IMR-90 (cell line): ENCODE measurements at regions not wholly inside any gene's neighbourhood (a gene's known extent, or its start where the extent isn't known, plus 50 kb on each side); places are given as distances from the start of the nearest gene placed in this dataset.

Experiments used
- BHLHE40 ChIP-seq: fragments of 150-350 bp; IDR thresholded peaks from 2 replicates; pipeline ENCODE4 v1.6.1; 2016; ENCODE audit warnings: mild to moderate bottlenecking, low read depth, low read length
- CEBPB ChIP-seq: IDR thresholded peaks from 2 replicates; pipeline ENCODE4 v1.6.1; 2012; ENCODE audit warnings: low read depth, low read length, improper control_type of control experiment
- CHD1 ChIP-seq: IDR thresholded peaks from 2 replicates; pipeline ENCODE4 v1.6.1; 2012; ENCODE audit warnings: low read depth, low read length, improper control_type of control experiment
- CTCF ChIP-seq: conservative IDR thresholded peaks from 2 replicates; pipeline ENCODE4 v1.5.1; 2012; ENCODE audit warnings: mild to moderate bottlenecking, low read depth, low read length, improper control_type of control experiment
- FOS ChIP-seq: fragments of 150-350 bp; IDR thresholded peaks from 2 replicates; pipeline ENCODE4 v1.6.1; 2016; ENCODE audit warnings: low read depth, low read length
- MAZ ChIP-seq: IDR thresholded peaks from 2 replicates; pipeline ENCODE4 v1.6.1; 2012; ENCODE audit warnings: low read depth, mild to moderate bottlenecking, low read length, improper control_type of control experiment, moderate library complexity, borderline replicate concordance
- MXI1 ChIP-seq: IDR thresholded peaks from 2 replicates; pipeline ENCODE4 v1.6.1; 2012; ENCODE audit warnings: low read depth, mild to moderate bottlenecking, low read length, moderate library complexity, borderline replicate concordance
- POLR2A ChIP-seq: IDR thresholded peaks from 2 replicates; pipeline ENCODE4 v1.6.1; 2012; ENCODE audit warnings: mild to moderate bottlenecking, low read depth, low read length
- RAD21 ChIP-seq: IDR thresholded peaks from 2 replicates; pipeline ENCODE4 v1.6.1; 2012; ENCODE audit warnings: low read length, improper control_type of control experiment
- RCOR1 ChIP-seq: IDR thresholded peaks from 2 replicates; pipeline ENCODE4 v1.6.1; 2012; ENCODE audit warnings: mild to moderate bottlenecking, low read length, improper control_type of control experiment; ENCODE audit not compliant: insufficient replicate concordance
- RFX5 ChIP-seq: IDR thresholded peaks from 2 replicates; pipeline ENCODE4 v1.8.0; 2012; ENCODE audit warnings: low read depth, mild to moderate bottlenecking, low read length, moderate library complexity
- TF ChIP-seq, protein P1 (sequence below): fragments of 150-350 bp; IDR thresholded peaks from 2 replicates; pipeline ENCODE4 v1.6.1; 2016; ENCODE audit warnings: low read depth, mild to moderate bottlenecking, low read length, moderate library complexity, borderline replicate concordance

DNA sequence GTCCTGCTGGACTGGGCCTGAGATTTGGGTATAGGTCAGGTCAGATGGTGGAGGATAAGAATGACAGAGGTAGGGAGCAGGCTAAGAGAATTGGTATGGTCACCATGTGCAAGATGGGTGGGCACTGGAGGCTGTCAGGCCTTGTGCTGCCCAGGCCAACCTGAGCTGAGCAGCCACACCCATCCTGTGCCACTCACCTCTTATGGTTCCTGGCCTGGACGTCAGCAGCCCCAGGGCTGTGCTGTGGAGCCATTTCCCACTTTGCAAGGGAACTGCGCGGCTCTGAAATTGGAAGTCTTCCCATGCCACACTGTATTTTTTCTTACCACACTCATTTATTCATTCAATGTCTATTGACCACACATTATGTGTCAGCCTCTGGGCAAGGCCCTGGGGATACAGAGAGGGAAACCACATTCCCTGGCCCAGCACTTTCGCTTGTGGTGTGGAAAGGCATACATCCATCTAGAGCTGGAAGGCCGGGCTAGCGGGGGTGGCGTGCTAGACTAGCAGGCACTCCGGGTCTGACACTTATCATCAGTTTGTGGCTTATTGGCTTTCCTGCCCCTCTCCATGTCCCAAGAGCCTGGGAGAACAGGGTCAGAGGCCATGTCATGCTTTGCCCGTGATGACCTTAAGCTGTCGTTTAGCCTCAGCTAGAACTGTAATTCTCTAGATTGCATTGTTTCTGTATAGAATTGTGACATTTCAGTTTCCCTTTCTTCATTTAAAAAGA lies 51.1 kb upstream of the POLG start:
- TF ChIP-seq CTCF (no peak), RFX5 (no peak), CHD1 (no peak), RAD21 (no peak), BHLHE40 (no peak), MXI1 (no peak), POLR2A (no peak), MAZ (no peak), RCOR1 (no peak), CEBPB (no peak), FOS (no peak)
- TF ChIP-seq, protein P1, sequence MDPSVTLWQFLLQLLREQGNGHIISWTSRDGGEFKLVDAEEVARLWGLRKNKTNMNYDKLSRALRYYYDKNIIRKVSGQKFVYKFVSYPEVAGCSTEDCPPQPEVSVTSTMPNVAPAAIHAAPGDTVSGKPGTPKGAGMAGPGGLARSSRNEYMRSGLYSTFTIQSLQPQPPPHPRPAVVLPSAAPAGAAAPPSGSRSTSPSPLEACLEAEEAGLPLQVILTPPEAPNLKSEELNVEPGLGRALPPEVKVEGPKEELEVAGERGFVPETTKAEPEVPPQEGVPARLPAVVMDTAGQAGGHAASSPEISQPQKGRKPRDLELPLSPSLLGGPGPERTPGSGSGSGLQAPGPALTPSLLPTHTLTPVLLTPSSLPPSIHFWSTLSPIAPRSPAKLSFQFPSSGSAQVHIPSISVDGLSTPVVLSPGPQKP = no peak
